PFSK-1 (cell line): ENCODE measurements at regions not wholly inside any gene's neighbourhood (a gene's known extent, or its start where the extent isn't known, plus 50 kb on each side); places are given as distances from the start of the nearest gene placed in this dataset.

ENCODE experiments used
- FOXP2 ChIP-seq: optimal IDR thresholded peaks from 2 replicates; pipeline ENCODE3; 2011; ENCODE audit warnings: borderline replicate concordance, control low read depth, inconsistent platforms; ENCODE audit not compliant: insufficient read depth; ENCODE audit errors: extremely low read length, extremely low read depth
- POLR2AphosphoS5 ChIP-seq: IDR thresholded peaks from 2 replicates; pipeline ENCODE4 v1.6.1; 2012; ENCODE audit warnings: low read depth, mild to moderate bottlenecking, control low read depth, low read length, moderate library complexity
- REST ChIP-seq, 2 experiments: IDR thresholded peaks; 2 replicates each; pipeline versions ENCODE4 v1.6.1 to v1.8.0; 2011 to 2012; ENCODE audit warnings: low read depth in 2 of 2, low read length in 2 of 2, control low read depth in 1 of 2, inconsistent platforms in 1 of 2, mild to moderate bottlenecking in 1 of 2, moderate library complexity in 1 of 2; ENCODE audit not compliant: insufficient read depth in 1 of 2
- SIN3A ChIP-seq: IDR thresholded peaks from 2 replicates; pipeline ENCODE4 v1.6.1; 2012; ENCODE audit warnings: mild to moderate bottlenecking, low read length, moderate library complexity, borderline replicate concordance; ENCODE audit not compliant: insufficient read depth
- TAF1 ChIP-seq: IDR thresholded peaks from 2 replicates; pipeline ENCODE4 v1.6.1; 2012; ENCODE audit warnings: low read length, control low read depth, borderline replicate concordance; ENCODE audit not compliant: insufficient read depth

GRCh38 chr5:138696501-138696900 is 56.7 kb upstream of the CTNNA1 start:
- TF ChIP-seq POLR2AphosphoS5 (no peak), REST (IDR thresholded peaks at IDR 0.05; ENCODE audit: insufficient read depth in 1 of 2, low read depth in 2 of 2, low read length in 2 of 2) (no peak), SIN3A (no peak), TAF1 (no peak), FOXP2 (no peak)

- TF ChIP-seq REST (IDR thresholded peaks at IDR 0.05; ENCODE audit: insufficient read depth in 1 of 2, low read depth in 2 of 2, low read length in 2 of 2) (no peak), POLR2AphosphoS5 (no peak), TAF1 (no peak), FOXP2 (no peak), SIN3A (no peak)
Measured at GRCh38 chr5:138695781-138696180, 57.4 kb upstream of the CTNNA1 start.

GRCh38 chr5:138694146-138694545 is 59.1 kb upstream of the CTNNA1 start:
- TF ChIP-seq POLR2AphosphoS5 (no peak), SIN3A (no peak), REST (IDR thresholded peaks at IDR 0.05; ENCODE audit: insufficient read depth in 1 of 2, low read depth in 2 of 2, low read length in 2 of 2) (no peak), TAF1 (no peak), FOXP2 (no peak)

- no peak for TF ChIP-seq TAF1
- TF ChIP-seq REST (IDR thresholded peaks at IDR 0.05; ENCODE audit: insufficient read depth in 1 of 2, low read depth in 2 of 2, low read length in 2 of 2), result no peak
- TF ChIP-seq POLR2AphosphoS5, result no peak
- TF ChIP-seq SIN3A, result no peak
- TF ChIP-seq FOXP2, result no peak
Measured at GRCh38 chr5:138692370-138692769, 60.9 kb upstream of the CTNNA1 start.

GRCh38 chr5:138686668-138687067 is 66.6 kb upstream of the CTNNA1 start:
- TF ChIP-seq SIN3A, result no peak
- TF ChIP-seq TAF1, result no peak
- TF ChIP-seq POLR2AphosphoS5, result no peak
- no peak for TF ChIP-seq REST (IDR thresholded peaks at IDR 0.05; ENCODE audit: insufficient read depth in 1 of 2, low read depth in 2 of 2, low read length in 2 of 2)
- no peak for TF ChIP-seq FOXP2
